PC-9 (cell line): ENCODE measurements at regions not wholly inside any gene's neighbourhood (a gene's known extent, or its start where the extent isn't known, plus 50 kb on each side); places are given as distances from the start of the nearest gene placed in this dataset.

Experiments
- BruUV-seq: library from RNA; stranded (reverse); fragments of 400-500 nt; replicated peaks from 2 replicates; lab custom pipeline; 2021; lab: Mats Ljungman, UMichigan
- CTCF ChIA-PET: fragments of 300-600 bp; sonication (Branson Sonifier 250); formaldehyde crosslinking; loops from one replicate; lab custom pipeline; 2022; ENCODE audit warnings: antibody characterized with exemption; lab: Charles Lee
- POLR2A ChIA-PET: fragments of 300-600 bp; sonication (Branson Sonifier 250); formaldehyde crosslinking; loops from one replicate; lab custom pipeline; 2022; ENCODE audit warnings: antibody characterized with exemption; ENCODE audit not compliant: unreplicated experiment; lab: Charles Lee
- DNase-seq, 2 experiments: peaks; one replicate each; pipeline versions ENCODE4 v3.0.0 to v3.0.0-alpha.2; 2015 to 2022; ENCODE audit warnings: mixed read lengths in 1 of 2
- H2AFZ ChIP-seq: fragments of 200-600 bp; sonication (generic); 2 replicates; pipeline ENCODE4 v1.8.1; 2017; ENCODE audit warnings: antibody characterized with exemption
- H3F3A ChIP-seq: fragments of 200-600 bp; sonication (generic); 2 replicates; pipeline ENCODE4 v1.8.1; 2017; ENCODE audit warnings: antibody characterized with exemption, mild to moderate bottlenecking, low read depth; ENCODE audit not compliant: insufficient read depth
- H3K27ac ChIP-seq: fragments of 200-600 bp; sonication (generic); 2 replicates; pipeline ENCODE4 v1.6.1; 2016; ENCODE audit warnings: mixed run types
- H3K27me3 ChIP-seq: fragments of 200-600 bp; sonication (generic); 2 replicates; pipeline ENCODE4 v1.6.1; 2016; ENCODE audit warnings: low read depth, mixed run types; ENCODE audit not compliant: insufficient read depth
- H3K36me3 ChIP-seq: fragments of 200-600 bp; sonication (generic); 2 replicates; pipeline ENCODE4 v1.6.1; 2016; ENCODE audit warnings: low read depth, mixed run types
- H3K4me1 ChIP-seq: fragments of 200-600 bp; sonication (generic); replicated peaks from 2 replicates; pipeline ENCODE4 v1.6.1; 2016; ENCODE audit warnings: mixed run types; ENCODE audit not compliant: insufficient read depth
- H3K4me2 ChIP-seq: fragments of 200-600 bp; sonication (generic); 2 replicates; pipeline ENCODE4 v1.6.1; 2017; ENCODE audit warnings: mixed run types
- H3K4me3 ChIP-seq: fragments of 200-600 bp; sonication (generic); 2 replicates; pipeline ENCODE4 v1.6.1; 2016; ENCODE audit warnings: mixed run types
- H3K79me2 ChIP-seq: fragments of 200-600 bp; sonication (generic); 2 replicates; pipeline ENCODE4 v1.6.1; 2017; ENCODE audit warnings: low read depth, mixed run types
- H3K9me2 ChIP-seq: fragments of 200-600 bp; sonication (generic); 2 replicates; pipeline ENCODE4 v1.8.1; 2017; ENCODE audit warnings: mild to moderate bottlenecking; ENCODE audit not compliant: insufficient read depth
- H3K9me3 ChIP-seq: fragments of 200-600 bp; sonication (generic); 2 replicates; pipeline ENCODE4 v1.8.1; 2016; ENCODE audit warnings: low read depth; ENCODE audit not compliant: insufficient read depth
- H4K20me1 ChIP-seq: fragments of 200-600 bp; sonication (generic); 2 replicates; pipeline ENCODE4 v1.8.1; 2017; ENCODE audit not compliant: insufficient read depth
- CTCF ChIP-seq: fragments of 200-600 bp; sonication (generic); conservative IDR thresholded peaks from 2 replicates; pipeline ENCODE4 v1.6.1; 2017; ENCODE audit warnings: mixed run types, antibody characterized with exemption, mild to moderate bottlenecking, moderate library complexity
- EZH2 ChIP-seq: fragments of 200-600 bp; sonication (generic); IDR thresholded peaks from 2 replicates; pipeline ENCODE4 v1.8.0; 2017; ENCODE audit warnings: antibody characterized with exemption, low read depth
- intact Hi-C: fragments of 100-400 bp; cut with micrococcal nuclease; formaldehyde crosslinking; loops from one replicate; pipeline ENCODE4 v1.10.0; 2022; ENCODE audit not compliant: unreplicated experiment

DNA sequence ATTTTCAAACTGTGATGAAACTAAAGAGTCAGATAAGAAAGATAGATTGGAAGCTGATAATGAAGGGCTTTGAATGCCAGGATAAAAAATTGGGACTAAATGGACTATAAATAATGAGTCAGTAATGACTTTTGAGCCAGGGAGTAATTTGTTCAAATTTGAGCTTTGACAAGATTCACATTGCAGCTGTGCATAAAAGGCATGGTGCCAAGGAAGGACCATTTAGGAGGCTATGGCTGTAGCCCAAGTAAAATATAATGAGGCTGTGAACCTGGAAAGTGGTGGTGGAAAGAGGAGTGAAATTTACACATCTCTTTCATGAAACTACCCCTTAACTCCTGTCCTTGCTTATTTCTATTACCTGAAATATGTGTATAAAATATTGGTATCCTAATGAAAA, 218.5 kb downstream of the SLC6A15 start:
- no peak overlapping the region for H3K4me3 ChIP-seq
- H3K27ac ChIP-seq, result no peak overlapping the region
- H3K9me3 ChIP-seq, result no peaks in the 10 kb centered on the region
- no peaks in the 10 kb centered on the region for H3F3A ChIP-seq
- no peak overlapping the region for H3K4me2 ChIP-seq
- DNase-seq, result no peak
- H3K36me3 ChIP-seq, result no peaks in the 10 kb centered on the region
- no peaks in the 10 kb centered on the region for H3K27me3 ChIP-seq
- no peaks in the 10 kb centered on the region for H4K20me1 ChIP-seq
- no peak overlapping the region for H2AFZ ChIP-seq
- no peaks in the 10 kb centered on the region for H3K9me2 ChIP-seq
- intact Hi-C loops, result no loop called here
- CTCF ChIA-PET, result no interaction called here
- BruUV-seq, result no TSS peak
- no peaks in the 10 kb centered on the region for H3K79me2 ChIP-seq
- no peaks in the 10 kb centered on the region for H3K4me1 ChIP-seq
- POLR2A ChIA-PET, result no interaction called here
- TF ChIP-seq CTCF (no peak), EZH2 (no peak)

DNA sequence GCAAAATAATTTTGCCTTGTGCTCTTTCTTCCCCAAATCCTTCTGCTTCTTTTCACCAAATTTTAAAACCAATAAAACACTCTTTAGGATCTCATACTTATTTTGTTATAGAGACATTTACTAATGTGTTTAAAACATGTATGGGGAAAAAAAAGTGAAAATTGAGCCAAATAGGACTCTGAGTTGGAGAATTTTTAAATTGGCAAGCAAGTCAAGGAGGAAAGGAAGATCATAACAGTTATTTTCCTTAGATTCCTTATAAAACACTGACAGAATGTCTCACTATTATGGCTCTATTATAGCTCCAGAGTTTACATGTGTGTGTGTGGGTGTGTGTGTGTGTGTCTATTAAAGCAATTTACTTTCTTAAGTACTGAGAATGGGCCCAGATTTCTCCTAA, 220.5 kb downstream of the SLC6A15 start:
- Histone ChIP-seq H2AFZ (no peak overlapping the region), H3K9me3 (no peaks in the 10 kb centered on the region), H3K4me3 (no peak overlapping the region), H3K4me2 (no peak overlapping the region), H3K27me3 (no peaks in the 10 kb centered on the region), H3K79me2 (no peaks in the 10 kb centered on the region), H3K27ac (no peak overlapping the region), H3F3A (no peaks in the 10 kb centered on the region), H3K9me2 (no peaks in the 10 kb centered on the region), H3K36me3 (no peaks in the 10 kb centered on the region), H4K20me1 (no peaks in the 10 kb centered on the region), H3K4me1 (no peaks in the 10 kb centered on the region)
- TF ChIP-seq CTCF (no peak), EZH2 (no peak)
- no peak for DNase-seq
- POLR2A ChIA-PET, result no interaction called here
- CTCF ChIA-PET, result no interaction called here
- no TSS peak for BruUV-seq
- intact Hi-C loops, result no loop called here

DNA sequence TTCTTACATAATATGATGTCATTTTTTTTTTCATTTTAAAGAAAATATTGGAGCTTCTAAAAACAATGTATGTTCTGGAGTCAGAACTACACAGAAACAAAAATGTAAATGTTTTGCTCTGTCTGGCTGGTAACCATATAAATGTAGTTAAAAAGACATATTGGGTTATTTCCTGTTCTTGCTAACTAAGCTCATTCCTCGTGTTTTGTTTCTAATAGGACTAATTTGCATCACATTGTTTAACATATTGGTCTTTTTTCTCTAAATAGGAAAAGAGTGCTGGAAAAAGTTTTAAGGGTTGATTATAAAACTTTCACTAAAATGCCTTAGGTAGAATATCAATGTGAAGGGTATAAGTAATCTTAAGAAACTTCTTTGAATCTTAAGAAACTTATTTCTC, 221.3 kb downstream of the SLC6A15 start:
- Histone ChIP-seq H3K27me3 (no peaks in the 10 kb centered on the region), H3F3A (no peaks in the 10 kb centered on the region), H3K4me2 (no peak overlapping the region), H3K9me3 (no peaks in the 10 kb centered on the region), H3K27ac (no peak overlapping the region), H4K20me1 (no peaks in the 10 kb centered on the region), H3K4me3 (no peak overlapping the region), H3K79me2 (no peaks in the 10 kb centered on the region), H2AFZ (no peak overlapping the region), H3K4me1 (no peaks in the 10 kb centered on the region), H3K9me2 (no peaks in the 10 kb centered on the region), H3K36me3 (no peaks in the 10 kb centered on the region)
- intact Hi-C loops, result no loop called here
- ChIA-PET CTCF (no interaction called here), POLR2A (no interaction called here)
- no TSS peak for BruUV-seq
- DNase-seq, result no peak
- TF ChIP-seq EZH2 (no peak), CTCF (no peak)
